NCI-H446 (cell line): ENCODE measurements at regions not wholly inside any gene's neighbourhood (a gene's known extent, or its start where the extent isn't known, plus 50 kb on each side); places are given as distances from the start of the nearest gene placed in this dataset.

Experiments
- DNase-seq, 2 experiments: peaks; one replicate each; lab custom pipeline; 2025; lab: John Stamatoyannopoulos, UW

- no peak for DNase-seq
Observed at GRCh38 chr10:128469515-128469914, 343.3 kb upstream of the MKI67 start.

GRCh38 chr10:128470321-128470965 lies 344.2 kb upstream of the MKI67 start:
- DNase-seq = no peak

- no peak for DNase-seq
Observed at GRCh38 chr10:128471151-128471550, 344.9 kb upstream of the MKI67 start.

GRCh38 chr10:128472196-128472595 lies 346.0 kb upstream of the MKI67 start:
- no peak for DNase-seq

- DNase-seq = no peak
Observed at GRCh38 chr10:128473396-128473795, 347.2 kb upstream of the MKI67 start.

- no peak for DNase-seq
Observed at GRCh38 chr10:128473911-128474310, 347.7 kb upstream of the MKI67 start.

- no peak for DNase-seq
Observed at GRCh38 chr10:128474571-128474970, 348.3 kb upstream of the MKI67 start.

- DNase-seq = no peak
Observed at GRCh38 chr10:128475686-128476367, 349.6 kb upstream of the MKI67 start.

GRCh38 chr10:128476368-128476725 lies 350.1 kb upstream of the MKI67 start:
- DNase-seq = no peak

- DNase-seq = no peak
Observed at GRCh38 chr10:128476845-128477244, 350.6 kb upstream of the MKI67 start.

GRCh38 chr10:128480601-128481000 lies 354.4 kb upstream of the MKI67 start:
- no peak for DNase-seq

GRCh38 chr10:128481152-128481840 lies 355.1 kb upstream of the MKI67 start:
- no peak for DNase-seq

GRCh38 chr10:128482052-128482451 lies 355.8 kb upstream of the MKI67 start:
- DNase-seq = no peak

- no peak for DNase-seq
Observed at GRCh38 chr10:128483216-128483615, 357.0 kb upstream of the MKI67 start.

- no peak for DNase-seq
Observed at GRCh38 chr10:128484041-128484440, 357.8 kb upstream of the MKI67 start.

- no peak for DNase-seq
Observed at GRCh38 chr10:128485701-128486235, 359.5 kb upstream of the MKI67 start.

GRCh38 chr10:128487517-128487916 lies 361.3 kb upstream of the MKI67 start:
- DNase-seq = no peak

GRCh38 chr10:128489324-128490247 lies 363.4 kb upstream of the MKI67 start:
- DNase-seq = no peak

- no peak for DNase-seq
Observed at GRCh38 chr10:128491686-128492085, 365.5 kb upstream of the MKI67 start.

GRCh38 chr10:128493811-128494210 lies 367.6 kb upstream of the MKI67 start:
- DNase-seq = no peak

- DNase-seq = no peak
Observed at GRCh38 chr10:128494665-128495064, 368.4 kb upstream of the MKI67 start.
